D341Med (cell line): ENCODE measurements at regions not wholly inside any gene's neighbourhood (a gene's known extent, or its start where the extent isn't known, plus 50 kb on each side); places are given as distances from the start of the nearest gene placed in this dataset.

Experiments
- DNase-seq: peaks from one replicate; pipeline ENCODE4 v3.0.0; 2012; ENCODE audit warnings: low spot score

GRCh38 chr15:79373113-79373512, 59.0 kb upstream of the MINAR1 start:
- DNase-seq: no peak

- no peak for DNase-seq
These were observed 58.4 kb upstream of the MINAR1 start for GRCh38 chr15:79373728-79374127.

- DNase-seq: no peak
These were observed 55.8 kb upstream of the MINAR1 start for GRCh38 chr15:79376383-79376782.

- DNase-seq: no peak
These were observed 53.6 kb upstream of the MINAR1 start for GRCh38 chr15:79378394-79379109.

GRCh38 chr15:79380755-79381497, 51.2 kb upstream of the MINAR1 start:
- DNase-seq: peak; percentile 77

GRCh38 chr15:79381593-79381992, 50.5 kb upstream of the MINAR1 start:
- DNase-seq: no peak
